Left lung (tissue), 4 donors: ENCODE measurements at regions not wholly inside any gene's neighbourhood (a gene's known extent, or its start where the extent isn't known, plus 50 kb on each side); places are given as distances from the start of the nearest gene placed in this dataset.

ENCODE experiments used
- ATAC-seq: fragments of 200-7000 bp; cut with Tn5 transposase; one replicate; pipeline ENCODE4 v1.9.1; 2020; ENCODE audit warnings: moderate library complexity
- DNase-seq, 4 donors: peaks; one replicate each; pipeline ENCODE4 v3.0.0-alpha.2; 2013 to 2020
- H3K27ac ChIP-seq, 2 donors: fragments of 200-600 bp; sonication (generic) in 1 of 2; one replicate each; pipeline versions ENCODE4 v1.5.0 to v1.8.0; 2020 to 2021
- H3K27me3 ChIP-seq, 2 donors: fragments of 200-600 bp; sonication (generic) in 1 of 2; one replicate each; pipeline versions ENCODE4 v1.5.0 to v1.8.0; 2020 to 2021
- H3K36me3 ChIP-seq, 2 donors: fragments of 200-600 bp; sonication (generic) in 1 of 2; one replicate each; pipeline versions ENCODE4 v1.5.0 to v1.8.0; 2020 to 2021
- H3K4me1 ChIP-seq, 2 donors: fragments of 200-600 bp; one replicate each; pipeline ENCODE4 v1.8.0; 2021
- H3K4me3 ChIP-seq, 2 donors: fragments of 200-600 bp; sonication (generic) in 1 of 2; one replicate each; pipeline versions ENCODE4 v1.5.0 to v1.8.0; 2020 to 2021; ENCODE audit warnings: mild to moderate bottlenecking in 1 of 2
- H3K9me3 ChIP-seq, 2 donors: fragments of 200-600 bp; sonication (generic) in 1 of 2; one replicate each; pipeline versions ENCODE4 v1.5.0 to v1.8.0; 2020 to 2021
- CTCF ChIP-seq, 2 donors: fragments of 200-600 bp; sonication (generic) in 1 of 2; IDR thresholded peaks; one replicate each; pipeline versions ENCODE4 v1.5.0 to v1.8.0; 2021; ENCODE audit warnings: antibody characterized with exemption in 2 of 2
- intact Hi-C, 2 donors: fragments of 100-400 bp; cut with DNase I; formaldehyde crosslinking; loops; one replicate each; pipeline versions ENCODE4 v1.11.2 to v1.14.2; 2022
- donor health status: DM: no; HTN: yes; CAD: no.
- donor health status: DM: no; HTN: no; CAD: no.

- no peak for TF ChIP-seq CTCF (IDR thresholded peaks at IDR 0.05)
- intact Hi-C loops: no loop called here
- ATAC-seq (no peak), DNase-seq (peak in 1 of 4 donors; percentile 44)
- Histone ChIP-seq H3K27ac (no peak overlapping the region), H3K27me3 (peaks cover 0 to 8% of the 10 kb centered on the region in 2 donors), H3K4me3 (no peak overlapping the region), H3K4me1 (no peaks in the 10 kb centered on the region), H3K36me3 (no peaks in the 10 kb centered on the region), H3K9me3 (no peaks in the 10 kb centered on the region)
Observed at GRCh38 chr13:91169321-91170050, 178.0 kb upstream of the MIR17HG start.

- Histone ChIP-seq H3K27ac (no peak overlapping the region), H3K36me3 (no peaks in the 10 kb centered on the region), H3K9me3 (no peaks in the 10 kb centered on the region), H3K27me3 (peaks cover 0 to 20% of the 10 kb centered on the region in 2 donors), H3K4me3 (no peak overlapping the region), H3K4me1 (no peaks in the 10 kb centered on the region)
- DNase-seq (no peak), ATAC-seq (no peak)
- intact Hi-C loops: no loop called here
- TF ChIP-seq CTCF (IDR thresholded peaks at IDR 0.05): no peak
Observed at GRCh38 chr13:91172160-91172559, 175.3 kb upstream of the MIR17HG start.

- peaks cover 0 to 20% of the 10 kb centered on the region in 2 donors for H3K27me3 ChIP-seq
- no peak overlapping the region for H3K27ac ChIP-seq
- DNase-seq (peak in 1 of 4 donors; percentile 77), ATAC-seq (peak; percentile 41)
- intact Hi-C loops: no loop called here
- H3K36me3 ChIP-seq: no peaks in the 10 kb centered on the region
- no peaks in the 10 kb centered on the region for H3K4me1 ChIP-seq
- TF ChIP-seq CTCF (IDR thresholded peaks at IDR 0.05): no peak
- H3K9me3 ChIP-seq: no peaks in the 10 kb centered on the region
- peak overlapping the region; percentile 24 to 34 for H3K4me3 ChIP-seq
Observed at GRCh38 chr13:91174886-91175501, 172.5 kb upstream of the MIR17HG start.

DNA sequence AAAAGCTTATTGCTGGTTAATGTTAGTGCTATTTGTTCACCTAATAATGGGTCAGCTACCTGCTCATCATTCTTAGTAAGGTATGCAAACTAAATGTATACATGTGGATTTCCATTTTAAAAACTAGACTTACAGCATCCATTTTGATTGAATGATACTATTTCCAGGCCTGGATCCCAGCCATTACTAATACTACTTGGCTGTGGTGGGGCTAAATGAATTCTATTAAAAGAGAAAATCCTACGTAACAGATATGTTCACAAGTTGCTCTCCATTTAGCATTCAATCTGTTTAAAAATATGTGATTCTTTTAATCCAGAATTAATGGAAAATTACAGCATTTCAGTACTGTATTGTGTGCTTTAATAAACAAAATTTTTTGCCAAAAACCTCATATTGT is 169.4 kb upstream of the MIR17HG start:
- ATAC-seq (no peak), DNase-seq (no peak)
- Histone ChIP-seq H3K4me3 (no peak overlapping the region), H3K36me3 (no peaks in the 10 kb centered on the region), H3K9me3 (no peaks in the 10 kb centered on the region), H3K4me1 (no peaks in the 10 kb centered on the region), H3K27me3 (peaks cover 0 to 20% of the 10 kb centered on the region in 2 donors), H3K27ac (no peak overlapping the region)
- intact Hi-C loops: no loop called here
- TF ChIP-seq CTCF (IDR thresholded peaks at IDR 0.05): no peak

- no peak overlapping the region for H3K27ac ChIP-seq
- no peaks in the 10 kb centered on the region for H3K9me3 ChIP-seq
- no peaks in the 10 kb centered on the region for H3K27me3 ChIP-seq
- H3K4me1 ChIP-seq: no peaks in the 10 kb centered on the region
- ATAC-seq (no peak), DNase-seq (no peak)
- no peak for TF ChIP-seq CTCF (IDR thresholded peaks at IDR 0.05)
- intact Hi-C loops: no loop called here
- H3K36me3 ChIP-seq: no peaks in the 10 kb centered on the region
- H3K4me3 ChIP-seq: no peak overlapping the region
Observed at GRCh38 chr13:91181892-91182291, 165.6 kb upstream of the MIR17HG start.
